Dendritic cell treated with granulocyte-macrophage colony-stimulating factor and Interleukin-4, amounts not matched to agents 40 ng/mL and 50 ng/mL, for 4 days (primary cell): ENCODE measurements at regions not wholly inside any gene's neighbourhood (a gene's known extent, or its start where the extent isn't known, plus 50 kb on each side); places are given as distances from the start of the nearest gene placed in this dataset.

Source experiments
- H3K27ac Mint-ChIP-seq: one replicate; pipeline ENCODE4 v1.8.0; 2022; ENCODE audit warnings: mild to moderate bottlenecking, mixed read lengths
- H3K27me3 Mint-ChIP-seq: one replicate; pipeline ENCODE4 v1.8.0; 2022; ENCODE audit warnings: mild to moderate bottlenecking, mixed read lengths
- H3K36me3 Mint-ChIP-seq: one replicate; pipeline ENCODE4 v1.8.0; 2022; ENCODE audit warnings: low read depth, mixed read lengths
- H3K4me1 Mint-ChIP-seq: one replicate; pipeline ENCODE4 v1.8.0; 2022; ENCODE audit warnings: low read depth, mixed read lengths
- H3K4me3 Mint-ChIP-seq: one replicate; pipeline ENCODE4 v1.8.0; 2022; ENCODE audit warnings: mild to moderate bottlenecking, moderate library complexity, mixed read lengths
- H3K9me3 Mint-ChIP-seq: one replicate; pipeline ENCODE4 v1.8.0; 2022; ENCODE audit warnings: mixed read lengths
- intact Hi-C: fragments of 100-400 bp; cut with micrococcal nuclease; formaldehyde crosslinking; loops from one replicate; pipeline ENCODE4 v1.15.0; 2022

- Mint-ChIP-seq H3K27ac (no peak overlapping the region), H3K36me3 (no peaks in the 10 kb centered on the region), H3K9me3 (peaks cover 19% of the 10 kb centered on the region), H3K4me1 (no peaks in the 10 kb centered on the region), H3K4me3 (no peak overlapping the region), H3K27me3 (no peaks in the 10 kb centered on the region)
- intact Hi-C loops = no loop called here
These were observed 447.0 kb downstream of the KIF4B start for GRCh38 chr5:155460501-155460931.

GRCh38 chr5:155461304-155461703, 447.7 kb downstream of the KIF4B start:
- intact Hi-C loops = no loop called here
- H3K9me3 Mint-ChIP-seq = peaks cover 25% of the 10 kb centered on the region
- H3K27me3 Mint-ChIP-seq = no peaks in the 10 kb centered on the region
- no peaks in the 10 kb centered on the region for H3K36me3 Mint-ChIP-seq
- no peaks in the 10 kb centered on the region for H3K4me1 Mint-ChIP-seq
- H3K27ac Mint-ChIP-seq = no peak overlapping the region
- H3K4me3 Mint-ChIP-seq = no peak overlapping the region

- intact Hi-C loops = no loop called here
- Mint-ChIP-seq H3K9me3 (peaks cover 32% of the 10 kb centered on the region), H3K27ac (no peak overlapping the region), H3K4me3 (no peak overlapping the region), H3K27me3 (no peaks in the 10 kb centered on the region), H3K4me1 (no peaks in the 10 kb centered on the region), H3K36me3 (no peaks in the 10 kb centered on the region)
These were observed 453.3 kb downstream of the KIF4B start for GRCh38 chr5:155466851-155467250.

GRCh38 chr5:155471027-155471426, 457.5 kb downstream of the KIF4B start:
- Mint-ChIP-seq H3K27me3 (no peaks in the 10 kb centered on the region), H3K4me3 (no peak overlapping the region), H3K4me1 (no peaks in the 10 kb centered on the region), H3K27ac (no peak overlapping the region), H3K36me3 (no peaks in the 10 kb centered on the region), H3K9me3 (peaks cover 8% of the 10 kb centered on the region)
- intact Hi-C loops = no loop called here

GRCh38 chr5:155472780-155473179, 459.2 kb downstream of the KIF4B start:
- no peaks in the 10 kb centered on the region for H3K36me3 Mint-ChIP-seq
- no peaks in the 10 kb centered on the region for H3K4me1 Mint-ChIP-seq
- no peaks in the 10 kb centered on the region for H3K9me3 Mint-ChIP-seq
- no peak overlapping the region for H3K4me3 Mint-ChIP-seq
- H3K27me3 Mint-ChIP-seq = no peaks in the 10 kb centered on the region
- H3K27ac Mint-ChIP-seq = no peak overlapping the region
- intact Hi-C loops = no loop called here

- Mint-ChIP-seq H3K4me1 (no peaks in the 10 kb centered on the region), H3K4me3 (no peak overlapping the region), H3K9me3 (no peaks in the 10 kb centered on the region), H3K27me3 (no peaks in the 10 kb centered on the region), H3K27ac (no peak overlapping the region), H3K36me3 (no peaks in the 10 kb centered on the region)
- intact Hi-C loops = no loop called here
These were observed 461.8 kb downstream of the KIF4B start for GRCh38 chr5:155475318-155475717.

GRCh38 chr5:155480731-155481131, 467.2 kb downstream of the KIF4B start:
- intact Hi-C loops = no loop called here
- no peak overlapping the region for H3K27ac Mint-ChIP-seq
- H3K27me3 Mint-ChIP-seq = no peaks in the 10 kb centered on the region
- no peak overlapping the region for H3K4me3 Mint-ChIP-seq
- H3K4me1 Mint-ChIP-seq = no peaks in the 10 kb centered on the region
- no peaks in the 10 kb centered on the region for H3K9me3 Mint-ChIP-seq
- H3K36me3 Mint-ChIP-seq = no peaks in the 10 kb centered on the region

- Mint-ChIP-seq H3K27ac (no peak overlapping the region), H3K9me3 (no peaks in the 10 kb centered on the region), H3K27me3 (no peaks in the 10 kb centered on the region), H3K4me3 (no peak overlapping the region), H3K36me3 (no peaks in the 10 kb centered on the region), H3K4me1 (no peaks in the 10 kb centered on the region)
- intact Hi-C loops = no loop called here
These were observed 467.6 kb downstream of the KIF4B start for GRCh38 chr5:155481182-155481581.

GRCh38 chr5:155482428-155482827, 468.9 kb downstream of the KIF4B start:
- Mint-ChIP-seq H3K4me3 (no peak overlapping the region), H3K4me1 (no peaks in the 10 kb centered on the region), H3K36me3 (no peaks in the 10 kb centered on the region), H3K9me3 (no peaks in the 10 kb centered on the region), H3K27me3 (no peaks in the 10 kb centered on the region), H3K27ac (no peak overlapping the region)
- intact Hi-C loops = no loop called here

- Mint-ChIP-seq H3K4me3 (no peak overlapping the region), H3K36me3 (no peaks in the 10 kb centered on the region), H3K9me3 (peaks cover 8% of the 10 kb centered on the region), H3K27me3 (no peaks in the 10 kb centered on the region), H3K4me1 (no peaks in the 10 kb centered on the region), H3K27ac (no peak overlapping the region)
- intact Hi-C loops = no loop called here
These were observed 471.8 kb downstream of the KIF4B start for GRCh38 chr5:155485386-155485785.

- H3K4me1 Mint-ChIP-seq = no peaks in the 10 kb centered on the region
- no peak overlapping the region for H3K4me3 Mint-ChIP-seq
- intact Hi-C loops = no loop called here
- H3K27ac Mint-ChIP-seq = no peak overlapping the region
- no peaks in the 10 kb centered on the region for H3K36me3 Mint-ChIP-seq
- peaks cover 8% of the 10 kb centered on the region for H3K9me3 Mint-ChIP-seq
- no peaks in the 10 kb centered on the region for H3K27me3 Mint-ChIP-seq
These were observed 476.4 kb downstream of the KIF4B start for GRCh38 chr5:155489949-155490348.

GRCh38 chr5:155492191-155492590, 478.6 kb downstream of the KIF4B start:
- peaks cover 8% of the 10 kb centered on the region for H3K9me3 Mint-ChIP-seq
- no peaks in the 10 kb centered on the region for H3K36me3 Mint-ChIP-seq
- H3K27me3 Mint-ChIP-seq = no peaks in the 10 kb centered on the region
- no peaks in the 10 kb centered on the region for H3K4me1 Mint-ChIP-seq
- no peak overlapping the region for H3K4me3 Mint-ChIP-seq
- intact Hi-C loops = no loop called here
- H3K27ac Mint-ChIP-seq = no peak overlapping the region

GRCh38 chr5:155504606-155505005, 491.1 kb downstream of the KIF4B start:
- Mint-ChIP-seq H3K27ac (no peak overlapping the region), H3K4me3 (no peak overlapping the region), H3K27me3 (no peaks in the 10 kb centered on the region), H3K4me1 (no peaks in the 10 kb centered on the region), H3K9me3 (no peaks in the 10 kb centered on the region), H3K36me3 (no peaks in the 10 kb centered on the region)
- intact Hi-C loops = no loop called here

- H3K27ac Mint-ChIP-seq = no peak overlapping the region
- no peaks in the 10 kb centered on the region for H3K27me3 Mint-ChIP-seq
- no peaks in the 10 kb centered on the region for H3K4me1 Mint-ChIP-seq
- intact Hi-C loops = no loop called here
- H3K4me3 Mint-ChIP-seq = no peak overlapping the region
- H3K36me3 Mint-ChIP-seq = no peaks in the 10 kb centered on the region
- no peaks in the 10 kb centered on the region for H3K9me3 Mint-ChIP-seq
These were observed 493.8 kb downstream of the KIF4B start for GRCh38 chr5:155507363-155507762.

GRCh38 chr5:155508673-155509072, 495.1 kb downstream of the KIF4B start:
- H3K27me3 Mint-ChIP-seq = no peaks in the 10 kb centered on the region
- intact Hi-C loops = no loop called here

More at GRCh38 chr5:155508673-155509072, 495.1 kb downstream of the KIF4B start:
- H3K4me3 Mint-ChIP-seq = no peak overlapping the region
- H3K4me1 Mint-ChIP-seq = no peaks in the 10 kb centered on the region
- no peaks in the 10 kb centered on the region for H3K36me3 Mint-ChIP-seq
- no peaks in the 10 kb centered on the region for H3K9me3 Mint-ChIP-seq
- H3K27ac Mint-ChIP-seq = no peak overlapping the region
